Eye (tissue), 1 donor: ENCODE measurements at regions not wholly inside any gene's neighbourhood (a gene's known extent, or its start where the extent isn't known, plus 50 kb on each side); places are given as distances from the start of the nearest gene placed in this dataset.
"Not testable (repeated sequence)": the region's sequence is repeated elsewhere in the genome, so short reads cannot be mapped to it uniquely, and the experiment has no call there.

Experiments used
- DNase-seq: peaks from one replicate; pipeline ENCODE4 v3.0.0-alpha.2; 2015

- DNase-seq, result no peak
These were observed 125.2 kb downstream of the ANXA2 start for GRCh38 chr15:60272623-60273022.

GRCh38 chr15:60275624-60276023 is 122.2 kb downstream of the ANXA2 start:
- no peak for DNase-seq

- DNase-seq, result no peak
These were observed 118.9 kb downstream of the ANXA2 start for GRCh38 chr15:60278879-60279278.

GRCh38 chr15:60280259-60280658 is 117.5 kb downstream of the ANXA2 start:
- DNase-seq, result no peak

- DNase-seq, result no peak
These were observed 113.8 kb downstream of the ANXA2 start for GRCh38 chr15:60283936-60284335.

- DNase-seq, result not testable (repeated sequence)
These were observed 101.9 kb downstream of the ANXA2 start for GRCh38 chr15:60295901-60296300.

GRCh38 chr15:60297047-60297446 is 100.7 kb downstream of the ANXA2 start:
- DNase-seq, result no peak
